Neural cell (in vitro differentiated cells): ENCODE measurements at regions not wholly inside any gene's neighbourhood (a gene's known extent, or its start where the extent isn't known, plus 50 kb on each side); places are given as distances from the start of the nearest gene placed in this dataset.

Experiments
- H2AFZ ChIP-seq: fragments of 200-600, 300-800 bp; sonication (generic), shearing (Covaris generic); 2 replicates; pipeline ENCODE4 v1.6.0; 2014; ENCODE audit warnings: low read depth, mild to moderate bottlenecking, antibody characterized with exemption, low read length, moderate library complexity
- H3F3A ChIP-seq: fragments of 200-600 bp; shearing (Covaris generic); 2 replicates; pipeline ENCODE4 v1.6.1; 2016; ENCODE audit warnings: mild to moderate bottlenecking, moderate library complexity, mixed read lengths, antibody characterized with exemption, low read length; ENCODE audit not compliant: insufficient read depth, poor library complexity, severe bottlenecking
- H3K27ac ChIP-seq: fragments of 200-600, 300-800 bp; sonication (generic), shearing (Covaris generic); 2 replicates; pipeline ENCODE4 v1.5.1; 2014; ENCODE audit warnings: mild to moderate bottlenecking, low read length, moderate library complexity
- H3K27me3 ChIP-seq: fragments of 300-800, 200-600 bp; sonication (generic), shearing (Covaris generic); 2 replicates; pipeline ENCODE4 v1.6.0; 2014; ENCODE audit warnings: mild to moderate bottlenecking, low read depth, low read length, moderate library complexity; ENCODE audit not compliant: insufficient read depth
- H3K36me3 ChIP-seq: fragments of 300-800, 200-600 bp; sonication (generic), shearing (Covaris generic); 2 replicates; pipeline ENCODE4 v1.5.1; 2014; ENCODE audit warnings: mild to moderate bottlenecking, antibody characterized with exemption, low read length, moderate library complexity; ENCODE audit not compliant: insufficient read depth
- H3K4me2 ChIP-seq: fragments of 300-800, 200-600 bp; sonication (generic), shearing (Covaris generic); 2 replicates; pipeline ENCODE4 v1.6.0; 2014; ENCODE audit warnings: mild to moderate bottlenecking, low read length
- H3K4me3 ChIP-seq: fragments of 300-800, 200-600 bp; sonication (generic), shearing (Covaris generic); 2 replicates; pipeline ENCODE4 v1.5.1; 2014; ENCODE audit warnings: mild to moderate bottlenecking, low read length, moderate library complexity
- H3K79me2 ChIP-seq: fragments of 200-600 bp; shearing (Covaris generic); replicated peaks from 2 replicates; pipeline ENCODE4 v1.6.0; 2014; ENCODE audit warnings: mild to moderate bottlenecking, low read length, moderate library complexity; ENCODE audit not compliant: insufficient read depth
- H3K9ac ChIP-seq: fragments of 300-800, 200-600 bp; sonication (generic), shearing (Covaris generic); 2 replicates; pipeline ENCODE4 v1.6.1; 2016; ENCODE audit warnings: mild to moderate bottlenecking, low read length, mixed read lengths
- H3K9me2 ChIP-seq: fragments of 200-600 bp; shearing (Covaris generic); 2 replicates; pipeline ENCODE4 v1.6.1; 2016; ENCODE audit warnings: mild to moderate bottlenecking, low read length, mixed read lengths; ENCODE audit not compliant: insufficient read depth
- H3K9me3 ChIP-seq: fragments of 200-600, 300-800 bp; sonication (generic), shearing (Covaris generic); 2 replicates; pipeline ENCODE4 v1.6.1; 2016; ENCODE audit warnings: mild to moderate bottlenecking, mixed run types, low read length, moderate library complexity, mixed read lengths
- H4K20me1 ChIP-seq: fragments of 200-600 bp; shearing (Covaris generic); 2 replicates; pipeline ENCODE4 v1.6.1; 2016; ENCODE audit warnings: mild to moderate bottlenecking, mixed run types; ENCODE audit not compliant: insufficient read depth
- CTCF ChIP-seq: fragments of 450-650 bp; IDR thresholded peaks from 2 replicates; pipeline ENCODE4 v1.5.1; 2014; ENCODE audit warnings: antibody characterized with exemption, mild to moderate bottlenecking, moderate library complexity; ENCODE audit not compliant: poor library complexity, severe bottlenecking
- EP300 ChIP-seq: fragments of 450-650 bp; conservative IDR thresholded peaks from 2 replicates; pipeline ENCODE4 v1.6.1; 2014; ENCODE audit warnings: antibody characterized with exemption, mild to moderate bottlenecking, moderate library complexity; ENCODE audit not compliant: poor library complexity, severe bottlenecking
- EZH2 ChIP-seq: fragments of 200-600, 300-800 bp; shearing (Covaris generic), sonication (generic); IDR thresholded peaks from 2 replicates; pipeline ENCODE4 v1.6.1; 2014; ENCODE audit warnings: antibody characterized with exemption, low read length, borderline replicate concordance, mild to moderate bottlenecking; ENCODE audit not compliant: insufficient read depth, poor library complexity, severe bottlenecking
- MXI1 ChIP-seq: fragments of 450-650 bp; conservative IDR thresholded peaks from 2 replicates; pipeline ENCODE4 v1.6.1; 2014; ENCODE audit warnings: antibody characterized with exemption, mild to moderate bottlenecking; ENCODE audit not compliant: poor library complexity, severe bottlenecking
- POLR2AphosphoS5 ChIP-seq: IDR thresholded peaks from 2 replicates; pipeline ENCODE4 v1.6.1; 2012
- RAD21 ChIP-seq: fragments of 450-650 bp; conservative IDR thresholded peaks from 2 replicates; pipeline ENCODE4 v1.6.1; 2014; ENCODE audit warnings: antibody characterized with exemption, mild to moderate bottlenecking, moderate library complexity
- SMC3 ChIP-seq: fragments of 450-650 bp; conservative IDR thresholded peaks from 2 replicates; pipeline ENCODE4 v1.6.1; 2014; ENCODE audit warnings: antibody characterized with exemption, mild to moderate bottlenecking, moderate library complexity; ENCODE audit not compliant: poor library complexity
- TAF1 ChIP-seq: IDR thresholded peaks from 2 replicates; pipeline ENCODE4 v1.6.1; 2012; ENCODE audit warnings: low read depth
- TF ChIP-seq, protein P1 (sequence below): IDR thresholded peaks from 2 replicates; pipeline ENCODE4 v1.6.1; 2012; ENCODE audit warnings: borderline replicate concordance

- Histone ChIP-seq H3K4me2 (no peak overlapping the region), H3K9me3 (no peaks in the 10 kb centered on the region), H2AFZ (no peak overlapping the region), H3K9ac (no peak overlapping the region), H3K9me2 (no peaks in the 10 kb centered on the region), H3F3A (no peaks in the 10 kb centered on the region), H3K27ac (no peak overlapping the region), H3K27me3 (no peaks in the 10 kb centered on the region), H3K4me3 (no peak overlapping the region), H4K20me1 (no peaks in the 10 kb centered on the region), H3K36me3 (no peaks in the 10 kb centered on the region), H3K79me2 (no peaks in the 10 kb centered on the region)
- TF ChIP-seq CTCF = no peak
- TF ChIP-seq RAD21 = no peak
- no peak for TF ChIP-seq MXI1
- TF ChIP-seq TAF1 = no peak
- TF ChIP-seq EP300 = no peak
- TF ChIP-seq EZH2 = no peak
- TF ChIP-seq, protein P1, sequence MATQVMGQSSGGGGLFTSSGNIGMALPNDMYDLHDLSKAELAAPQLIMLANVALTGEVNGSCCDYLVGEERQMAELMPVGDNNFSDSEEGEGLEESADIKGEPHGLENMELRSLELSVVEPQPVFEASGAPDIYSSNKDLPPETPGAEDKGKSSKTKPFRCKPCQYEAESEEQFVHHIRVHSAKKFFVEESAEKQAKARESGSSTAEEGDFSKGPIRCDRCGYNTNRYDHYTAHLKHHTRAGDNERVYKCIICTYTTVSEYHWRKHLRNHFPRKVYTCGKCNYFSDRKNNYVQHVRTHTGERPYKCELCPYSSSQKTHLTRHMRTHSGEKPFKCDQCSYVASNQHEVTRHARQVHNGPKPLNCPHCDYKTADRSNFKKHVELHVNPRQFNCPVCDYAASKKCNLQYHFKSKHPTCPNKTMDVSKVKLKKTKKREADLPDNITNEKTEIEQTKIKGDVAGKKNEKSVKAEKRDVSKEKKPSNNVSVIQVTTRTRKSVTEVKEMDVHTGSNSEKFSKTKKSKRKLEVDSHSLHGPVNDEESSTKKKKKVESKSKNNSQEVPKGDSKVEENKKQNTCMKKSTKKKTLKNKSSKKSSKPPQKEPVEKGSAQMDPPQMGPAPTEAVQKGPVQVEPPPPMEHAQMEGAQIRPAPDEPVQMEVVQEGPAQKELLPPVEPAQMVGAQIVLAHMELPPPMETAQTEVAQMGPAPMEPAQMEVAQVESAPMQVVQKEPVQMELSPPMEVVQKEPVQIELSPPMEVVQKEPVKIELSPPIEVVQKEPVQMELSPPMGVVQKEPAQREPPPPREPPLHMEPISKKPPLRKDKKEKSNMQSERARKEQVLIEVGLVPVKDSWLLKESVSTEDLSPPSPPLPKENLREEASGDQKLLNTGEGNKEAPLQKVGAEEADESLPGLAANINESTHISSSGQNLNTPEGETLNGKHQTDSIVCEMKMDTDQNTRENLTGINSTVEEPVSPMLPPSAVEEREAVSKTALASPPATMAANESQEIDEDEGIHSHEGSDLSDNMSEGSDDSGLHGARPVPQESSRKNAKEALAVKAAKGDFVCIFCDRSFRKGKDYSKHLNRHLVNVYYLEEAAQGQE = no peak
- TF ChIP-seq SMC3 = no peak
- no peak for TF ChIP-seq POLR2AphosphoS5
These were observed 322.7 kb downstream of the NPIPA8 start for GRCh38 chr16:18013863-18014262.

DNA sequence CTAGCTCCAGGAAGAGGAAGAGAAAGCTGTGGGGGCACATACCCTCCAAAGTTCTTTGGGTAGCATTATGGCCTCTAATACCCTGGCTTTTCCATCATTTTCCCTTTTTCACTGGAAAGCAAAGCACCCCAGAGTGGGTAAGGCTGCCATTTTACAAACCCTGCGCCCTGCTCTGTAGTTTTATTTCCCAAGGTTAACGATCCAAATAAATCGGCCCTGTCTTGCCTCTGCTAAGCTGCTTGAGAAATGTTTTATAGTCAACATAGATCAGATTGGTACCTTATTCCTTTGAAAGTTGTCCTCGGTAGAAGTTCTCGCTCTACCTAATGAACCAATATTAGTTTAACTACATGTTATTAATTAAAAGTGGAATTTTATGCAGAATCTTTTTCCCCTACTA, 328.2 kb downstream of the NPIPA8 start:
- H3K9me2 ChIP-seq = no peaks in the 10 kb centered on the region
- no peak overlapping the region for H2AFZ ChIP-seq
- H4K20me1 ChIP-seq = no peaks in the 10 kb centered on the region
- H3K4me2 ChIP-seq = no peak overlapping the region
- no peak overlapping the region for H3K4me3 ChIP-seq
- H3K27ac ChIP-seq = no peak overlapping the region
- H3K9ac ChIP-seq = no peak overlapping the region
- no peaks in the 10 kb centered on the region for H3K27me3 ChIP-seq
- no peaks in the 10 kb centered on the region for H3K79me2 ChIP-seq
- no peaks in the 10 kb centered on the region for H3F3A ChIP-seq
- TF ChIP-seq, protein P1 = no peak
- no peak for TF ChIP-seq CTCF
- TF ChIP-seq EP300 = no peak
- TF ChIP-seq RAD21 = no peak
- TF ChIP-seq TAF1 = no peak
- TF ChIP-seq SMC3 = no peak
- no peak for TF ChIP-seq MXI1
- TF ChIP-seq POLR2AphosphoS5 = no peak
- no peak for TF ChIP-seq EZH2
- H3K9me3 ChIP-seq = no peaks in the 10 kb centered on the region
- no peaks in the 10 kb centered on the region for H3K36me3 ChIP-seq
